Mesenchymal stem cell (in vitro differentiated cells and primary cell): ENCODE measurements at regions not wholly inside any gene's neighbourhood (a gene's known extent, or its start where the extent isn't known, plus 50 kb on each side); places are given as distances from the start of the nearest gene placed in this dataset.

Experiments
- DNase-seq: peaks from one replicate; pipeline ENCODE4 v3.0.0-alpha.2; 2013
- H2AFZ ChIP-seq: one replicate; pipeline ENCODE4 v1.6.1; 2013; ENCODE audit warnings: low read depth, mild to moderate bottlenecking, control low read depth, inconsistent platforms, low read length, moderate library complexity
- H2AK5ac ChIP-seq: 2 replicates; pipeline ENCODE4 v1.6.1; 2013; ENCODE audit warnings: low read length, moderate library complexity, mild to moderate bottlenecking, inconsistent platforms; ENCODE audit not compliant: severe bottlenecking
- H2BK120ac ChIP-seq: one replicate; pipeline ENCODE4 v1.6.1; 2013; ENCODE audit warnings: low read depth, mild to moderate bottlenecking, inconsistent platforms, low read length, moderate library complexity
- H2BK12ac ChIP-seq, 2 experiments: one replicate each; pipeline ENCODE4 v1.6.1; 2013; ENCODE audit warnings: inconsistent platforms in 2 of 2, low read length in 2 of 2, mild to moderate bottlenecking in 2 of 2, moderate library complexity in 2 of 2, control low read depth in 1 of 2
- H2BK15ac ChIP-seq: one replicate; pipeline ENCODE4 v1.6.1; 2013; ENCODE audit warnings: mild to moderate bottlenecking, low read depth, inconsistent platforms; ENCODE audit not compliant: poor library complexity, severe bottlenecking
- H2BK5ac ChIP-seq: 2 replicates; pipeline ENCODE4 v1.6.1; 2013; ENCODE audit warnings: low read depth, mild to moderate bottlenecking, low read length, control low read depth, inconsistent platforms; ENCODE audit not compliant: poor library complexity, severe bottlenecking
- H3K14ac ChIP-seq, 2 experiments: one replicate each; pipeline ENCODE4 v1.6.1; 2013; ENCODE audit warnings: inconsistent platforms in 2 of 2, low read length in 2 of 2, control low read depth in 1 of 2, mild to moderate bottlenecking in 1 of 2, moderate library complexity in 1 of 2
- H3K18ac ChIP-seq, 2 experiments: one replicate each; pipeline ENCODE4 v1.6.1; 2013; ENCODE audit warnings: inconsistent platforms in 2 of 2, low read length in 2 of 2, control low read depth in 1 of 2, low read depth in 1 of 2, mild to moderate bottlenecking in 1 of 2
- H3K23ac ChIP-seq, 2 experiments: one replicate each; pipeline ENCODE4 v1.6.1; 2013; ENCODE audit warnings: inconsistent platforms in 2 of 2, low read length in 2 of 2, mild to moderate bottlenecking in 2 of 2, moderate library complexity in 2 of 2, control low read depth in 1 of 2
- H3K27ac ChIP-seq: 2 replicates; pipeline ENCODE4 v1.5.1; 2013; ENCODE audit warnings: mild to moderate bottlenecking, moderate library complexity, low read length, control low read depth, inconsistent platforms; ENCODE audit not compliant: poor library complexity, severe bottlenecking
- H3K27me3 ChIP-seq, 2 experiments: 2 replicates each; pipeline versions ENCODE4 v1.6.1 to v1.7.0; 2013; ENCODE audit warnings: low read length in 2 of 2, mild to moderate bottlenecking in 2 of 2, moderate library complexity in 2 of 2, control low read depth in 1 of 2, inconsistent platforms in 1 of 2; ENCODE audit not compliant: control insufficient read depth in 1 of 2, insufficient read depth in 1 of 2
- H3K36me3 ChIP-seq, 2 experiments: 2 replicates each; pipeline versions ENCODE4 v1.6.1 to v1.7.0; 2013; ENCODE audit warnings: low read length in 2 of 2, control low read depth in 1 of 2, inconsistent platforms in 1 of 2, low read depth in 1 of 2, mild to moderate bottlenecking in 1 of 2; ENCODE audit not compliant: insufficient read depth in 2 of 2, control insufficient read depth in 1 of 2
- H3K4ac ChIP-seq, 2 experiments: one replicate each; pipeline ENCODE4 v1.6.1; 2013; ENCODE audit warnings: inconsistent platforms in 2 of 2, low read length in 2 of 2, mild to moderate bottlenecking in 2 of 2, moderate library complexity in 2 of 2, control low read depth in 1 of 2, low read depth in 1 of 2
- H3K4me1 ChIP-seq: 2 replicates; pipeline ENCODE4 v1.6.1; 2013; ENCODE audit warnings: low read depth, low read length, control low read depth; ENCODE audit not compliant: control insufficient read depth, insufficient read depth
- H3K4me2 ChIP-seq: 2 replicates; pipeline ENCODE4 v1.6.1; 2013; ENCODE audit warnings: low read length, mild to moderate bottlenecking, inconsistent platforms; ENCODE audit not compliant: poor library complexity, severe bottlenecking
- H3K4me3 ChIP-seq, 2 experiments: 2 replicates each; pipeline versions ENCODE4 v1.5.1 to v1.7.0; 2013; ENCODE audit warnings: low read length in 2 of 2, mild to moderate bottlenecking in 2 of 2, control low read depth in 1 of 2, low read depth in 1 of 2; ENCODE audit not compliant: insufficient read depth in 1 of 2
- H3K79me1 ChIP-seq: replicated peaks from 2 replicates; pipeline ENCODE4 v1.6.1; 2013; ENCODE audit warnings: mild to moderate bottlenecking, control low read depth, low read length, inconsistent platforms; ENCODE audit not compliant: poor library complexity, severe bottlenecking
- H3K9ac ChIP-seq: 2 replicates; pipeline ENCODE4 v1.7.0; 2013; ENCODE audit warnings: mild to moderate bottlenecking, low read length, moderate library complexity
- H3K9me3 ChIP-seq: 2 replicates; pipeline ENCODE4 v1.7.0; 2013; ENCODE audit warnings: mild to moderate bottlenecking, low read length; ENCODE audit not compliant: control insufficient read depth
- H4K8ac ChIP-seq: one replicate; pipeline ENCODE4 v1.6.1; 2013; ENCODE audit warnings: inconsistent platforms, mild to moderate bottlenecking, low read length, moderate library complexity
- H4K91ac ChIP-seq: one replicate; pipeline ENCODE4 v1.6.1; 2013; ENCODE audit warnings: mild to moderate bottlenecking, low read length, inconsistent platforms
- WGBS: methylation state at CpG from one replicate; pipeline ENCODE4 v1.1.7; 2013; ENCODE audit warnings: mixed read lengths; 5-methylcytosine and 5-hydroxymethylcytosine counted together

DNA sequence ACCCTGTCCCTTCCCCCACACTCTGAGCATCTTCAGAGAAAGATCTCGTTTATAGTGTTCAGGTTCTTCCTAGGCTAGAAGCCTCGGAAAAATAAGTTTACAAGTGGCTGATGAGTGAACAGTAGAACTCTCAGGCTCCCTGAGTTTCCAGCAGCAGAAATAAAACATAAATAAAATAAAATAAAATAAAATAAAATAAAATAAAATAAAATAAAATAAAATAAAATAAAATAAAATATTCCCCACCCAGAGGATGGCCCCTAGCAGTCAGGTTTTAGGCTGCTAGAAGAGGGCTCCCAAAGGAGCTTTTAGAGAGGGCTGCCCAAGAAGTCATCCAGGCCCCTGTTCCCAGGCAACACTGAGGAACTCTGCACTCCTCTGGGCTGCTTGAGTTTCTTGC lies 55.1 kb downstream of the KCNC4 start:
- no peak overlapping the region for H2BK12ac ChIP-seq
- no peak for DNase-seq
- H3K9me3 ChIP-seq, result no peaks in the 10 kb centered on the region
- no peak overlapping the region for H3K18ac ChIP-seq
- no peak overlapping the region for H3K4ac ChIP-seq
- no peak overlapping the region for H2BK5ac ChIP-seq
- H3K4me2 ChIP-seq, result no peak overlapping the region
- no peak overlapping the region for H3K27ac ChIP-seq
- no peak overlapping the region for H3K14ac ChIP-seq
- no peak overlapping the region for H2AK5ac ChIP-seq
- no peak overlapping the region for H2AFZ ChIP-seq
- no CpG with 5 or more reads among the region's 2 CpGs for WGBS
- H3K4me1 ChIP-seq, result no peaks in the 10 kb centered on the region
- H4K91ac ChIP-seq, result no peak overlapping the region
- H2BK120ac ChIP-seq, result no peak overlapping the region
- H3K36me3 ChIP-seq, result no peaks in the 10 kb centered on the region
- H3K4me3 ChIP-seq, result no peak overlapping the region
- no peak overlapping the region for H2BK15ac ChIP-seq
- no peak overlapping the region for H3K9ac ChIP-seq
- peaks cover 42 to 43% of the 10 kb centered on the region in 2 experiments for H3K27me3 ChIP-seq
- H3K79me1 ChIP-seq, result no peaks in the 10 kb centered on the region
- no peak overlapping the region for H3K23ac ChIP-seq
- no peak overlapping the region for H4K8ac ChIP-seq

DNA sequence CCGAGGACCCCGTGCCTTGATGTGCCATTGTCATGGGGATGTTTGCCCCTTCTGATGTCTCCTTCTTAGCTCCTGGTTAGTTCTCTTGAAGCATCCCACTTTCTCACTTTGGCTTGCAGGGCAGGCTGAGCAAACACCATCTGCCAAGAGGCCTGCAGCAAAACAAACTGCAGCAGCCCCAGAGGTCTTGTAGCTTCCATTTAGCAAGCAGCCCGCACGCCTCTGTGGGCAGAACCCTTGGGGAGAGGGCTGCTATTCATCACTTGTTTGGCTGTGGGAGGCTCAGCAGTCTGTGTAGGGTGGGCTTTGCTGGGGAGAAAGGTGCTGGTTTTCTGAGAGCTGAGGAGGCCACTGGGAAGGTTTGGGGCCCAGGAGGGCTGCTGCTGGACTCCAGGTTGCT lies 56.7 kb downstream of the KCNC4 start:
- Histone ChIP-seq H2AK5ac (no peak overlapping the region), H3K18ac (no peak overlapping the region), H2BK120ac (no peak overlapping the region), H4K91ac (no peak overlapping the region), H2BK15ac (no peak overlapping the region), H2AFZ (no peak overlapping the region), H3K4me2 (no peak overlapping the region), H3K4me3 (no peak overlapping the region), H3K9ac (no peak overlapping the region), H3K4me1 (no peaks in the 10 kb centered on the region), H3K27ac (no peak overlapping the region), H2BK5ac (no peak overlapping the region), H3K79me1 (no peaks in the 10 kb centered on the region), H3K27me3 (peaks cover 51 to 53% of the 10 kb centered on the region in 2 experiments), H3K23ac (no peak overlapping the region), H4K8ac (no peak overlapping the region), H3K9me3 (no peaks in the 10 kb centered on the region), H3K4ac (no peak overlapping the region), H3K36me3 (no peaks in the 10 kb centered on the region), H3K14ac (no peak overlapping the region), H2BK12ac (no peak overlapping the region)
- 82% methylated on average over 4 of the region's 4 CpGs for WGBS
- no peak for DNase-seq

DNA sequence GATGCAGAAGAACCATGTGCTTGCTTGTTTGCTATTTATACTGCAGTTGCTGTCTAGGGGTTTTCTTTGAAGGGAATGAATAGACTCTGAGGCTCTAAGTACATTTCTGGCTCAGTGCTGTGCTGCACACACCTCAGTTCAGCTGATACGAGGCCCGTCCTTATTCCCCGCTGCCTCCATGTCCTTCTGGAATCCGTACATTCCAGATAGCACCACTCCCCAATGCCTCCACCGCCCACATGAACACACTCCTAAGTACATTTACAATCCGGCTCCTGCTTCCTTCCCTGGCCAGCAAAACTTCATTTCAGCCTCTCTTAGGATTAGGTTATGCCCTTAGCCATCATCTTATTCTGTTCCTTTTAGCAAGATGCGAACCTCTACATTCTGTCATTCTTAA lies 57.1 kb downstream of the KCNC4 start:
- no peak overlapping the region for H2AFZ ChIP-seq
- H2BK15ac ChIP-seq, result no peak overlapping the region
- no peaks in the 10 kb centered on the region for H3K4me1 ChIP-seq
- no peak overlapping the region for H2BK5ac ChIP-seq
- H4K91ac ChIP-seq, result no peak overlapping the region
- H3K9me3 ChIP-seq, result no peaks in the 10 kb centered on the region
- no peak overlapping the region for H2AK5ac ChIP-seq
- no peaks in the 10 kb centered on the region for H3K79me1 ChIP-seq
- H3K4ac ChIP-seq, result no peak overlapping the region
- DNase-seq, result no peak
- H3K36me3 ChIP-seq, result no peaks in the 10 kb centered on the region
- no peak overlapping the region for H3K18ac ChIP-seq
- no peak overlapping the region for H2BK120ac ChIP-seq
- WGBS, result 86% methylated on average over 7 of the region's 7 CpGs
- H3K14ac ChIP-seq, result no peak overlapping the region
- no peak overlapping the region for H3K9ac ChIP-seq
- no peak overlapping the region for H3K23ac ChIP-seq
- no peak overlapping the region for H2BK12ac ChIP-seq
- H3K4me2 ChIP-seq, result no peak overlapping the region
- H4K8ac ChIP-seq, result no peak overlapping the region
- no peak overlapping the region for H3K27ac ChIP-seq
- no peak overlapping the region for H3K4me3 ChIP-seq
- H3K27me3 ChIP-seq, result peaks cover 49 to 53% of the 10 kb centered on the region in 2 experiments

DNA sequence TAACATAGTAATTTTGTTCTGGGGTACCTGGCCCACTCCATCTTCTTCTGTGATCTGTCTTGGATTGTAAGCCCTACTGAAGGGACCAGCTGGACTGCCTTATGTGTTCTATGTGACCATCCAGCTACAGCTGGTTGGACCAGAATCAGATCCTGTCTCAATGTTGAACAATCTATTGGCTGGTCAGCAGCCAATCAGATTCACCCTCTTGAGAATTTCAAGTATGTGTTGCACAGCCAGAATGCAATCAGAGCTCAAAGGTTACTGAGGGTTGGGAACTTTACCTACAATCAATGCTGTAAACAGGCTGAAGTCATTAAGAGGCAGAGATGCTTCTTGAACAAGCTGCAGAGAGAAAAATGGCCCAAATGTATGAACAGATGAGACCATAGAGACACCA lies 61.9 kb downstream of the KCNC4 start:
- Histone ChIP-seq H4K91ac (no peak overlapping the region), H3K79me1 (no peaks in the 10 kb centered on the region), H3K4me2 (no peak overlapping the region), H2BK5ac (no peak overlapping the region), H3K4me1 (no peaks in the 10 kb centered on the region), H3K23ac (no peak overlapping the region), H3K14ac (no peak overlapping the region), H3K4me3 (no peak overlapping the region), H3K36me3 (no peaks in the 10 kb centered on the region), H4K8ac (no peak overlapping the region), H3K9me3 (peaks cover 7% of the 10 kb centered on the region), H3K27me3 (peaks cover 24 to 35% of the 10 kb centered on the region in 2 experiments), H2BK15ac (no peak overlapping the region), H3K9ac (no peak overlapping the region), H2BK120ac (no peak overlapping the region), H3K4ac (no peak overlapping the region), H2BK12ac (no peak overlapping the region), H3K27ac (no peak overlapping the region), H2AK5ac (no peak overlapping the region), H3K18ac (no peak overlapping the region), H2AFZ (no peak overlapping the region)
- no peak for DNase-seq
